ENCODE measurements at regions not wholly inside any gene's neighbourhood (a gene's known extent, or its start where the extent isn't known, plus 50 kb on each side); places are given as distances from the start of the nearest gene placed in this dataset.
"Not testable (repeated sequence)": the region's sequence is repeated elsewhere in the genome, so short reads cannot be mapped to it uniquely, and the experiment has no call there.

- DNase-seq = not testable (repeated sequence)
Measured at GRCh38 chr4:67412153-67412712, 133.1 kb downstream of the CENPC start.

- DNase-seq = no peak
Measured at GRCh38 chr4:67403342-67403741, 142.0 kb downstream of the CENPC start.

- no peak for DNase-seq
Measured at GRCh38 chr4:67401902-67402301, 143.4 kb downstream of the CENPC start.

DNA sequence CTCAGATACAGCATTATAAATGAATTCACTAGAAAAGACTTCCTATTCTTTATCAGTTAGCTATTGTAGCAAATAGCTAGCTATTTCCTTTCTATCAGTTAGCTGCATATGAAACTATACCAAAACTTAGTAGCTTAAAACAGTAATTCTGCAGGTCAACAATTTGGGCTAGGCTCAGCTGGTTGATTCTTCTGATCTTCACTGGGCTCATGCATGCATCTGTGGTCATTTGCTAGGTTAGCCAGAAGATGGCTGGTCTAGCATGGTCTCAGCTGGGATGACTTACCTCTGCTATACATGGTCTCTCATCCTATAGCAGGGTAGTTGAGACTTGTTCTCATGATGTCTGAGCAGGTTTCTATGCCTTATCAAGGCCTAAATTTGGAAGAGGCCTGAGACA, 147.4 kb downstream of the CENPC start:
- no peak for DNase-seq

- DNase-seq = no peak
Measured at GRCh38 chr4:67397031-67397430, 148.3 kb downstream of the CENPC start.

- DNase-seq = no peak
Measured at GRCh38 chr4:67396008-67396407, 149.3 kb downstream of the CENPC start.

DNA sequence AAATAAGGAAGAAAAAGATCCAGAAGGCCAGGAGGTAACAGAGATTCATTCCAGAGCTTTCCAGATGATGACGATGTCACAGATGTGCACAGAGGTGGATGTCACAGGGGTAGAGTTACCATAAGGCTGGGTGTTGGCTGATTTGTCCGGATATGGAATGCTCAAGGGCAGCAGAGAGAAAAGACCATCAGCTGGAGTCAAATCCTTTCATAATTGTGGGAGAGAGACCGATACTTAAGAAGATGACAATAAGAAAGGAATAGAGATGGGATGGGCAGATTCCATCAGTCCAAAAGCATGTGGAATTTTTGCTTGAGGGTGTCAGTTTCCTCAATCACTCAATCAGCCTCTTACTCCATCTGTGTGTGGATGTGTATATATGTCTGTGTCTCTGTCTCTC, 150.4 kb downstream of the CENPC start:
- DNase-seq = no peak

DNA sequence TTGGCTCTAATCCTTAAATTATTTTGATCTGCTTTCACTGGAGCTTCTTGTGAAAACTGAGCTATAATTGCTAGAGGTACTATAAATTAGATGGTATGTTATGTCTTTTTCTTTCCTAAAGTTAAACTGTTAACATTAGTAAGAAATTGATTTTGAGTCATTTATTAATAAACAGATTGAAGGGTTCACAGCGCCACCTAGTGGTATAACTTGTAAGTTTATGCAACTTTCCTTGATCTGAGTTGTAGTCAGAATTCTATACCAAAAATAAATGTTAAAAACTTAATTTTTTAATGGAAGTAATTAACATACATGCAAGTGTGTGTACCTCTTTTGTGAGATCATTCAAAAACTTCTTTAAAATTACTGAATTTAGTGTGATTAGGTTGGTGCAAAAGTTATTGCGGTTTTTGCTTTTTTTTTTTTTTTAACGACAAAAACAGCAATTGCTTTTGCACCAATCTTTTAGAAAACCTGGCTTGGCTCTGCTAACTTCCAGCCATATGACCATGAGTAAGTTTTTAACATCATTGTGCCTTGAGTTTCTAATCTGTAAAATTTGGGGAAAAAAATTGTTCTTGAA, 151.5 kb downstream of the CENPC start:
- no peak for DNase-seq

GRCh38 chr4:67393007-67393406, 152.3 kb downstream of the CENPC start:
- DNase-seq = no peak

GRCh38 chr4:67381406-67381804, 163.9 kb downstream of the CENPC start:
- DNase-seq = not testable (repeated sequence)

- not testable (repeated sequence) for DNase-seq
Measured at GRCh38 chr4:67380702-67381405, 164.4 kb downstream of the CENPC start.

- DNase-seq = no peak
Measured at GRCh38 chr4:67380154-67380553, 165.1 kb downstream of the CENPC start.

GRCh38 chr4:67375291-67375690, 170.0 kb downstream of the CENPC start:
- DNase-seq = no peak

GRCh38 chr4:67371615-67372014, 173.7 kb downstream of the CENPC start:
- no peak for DNase-seq

DNA sequence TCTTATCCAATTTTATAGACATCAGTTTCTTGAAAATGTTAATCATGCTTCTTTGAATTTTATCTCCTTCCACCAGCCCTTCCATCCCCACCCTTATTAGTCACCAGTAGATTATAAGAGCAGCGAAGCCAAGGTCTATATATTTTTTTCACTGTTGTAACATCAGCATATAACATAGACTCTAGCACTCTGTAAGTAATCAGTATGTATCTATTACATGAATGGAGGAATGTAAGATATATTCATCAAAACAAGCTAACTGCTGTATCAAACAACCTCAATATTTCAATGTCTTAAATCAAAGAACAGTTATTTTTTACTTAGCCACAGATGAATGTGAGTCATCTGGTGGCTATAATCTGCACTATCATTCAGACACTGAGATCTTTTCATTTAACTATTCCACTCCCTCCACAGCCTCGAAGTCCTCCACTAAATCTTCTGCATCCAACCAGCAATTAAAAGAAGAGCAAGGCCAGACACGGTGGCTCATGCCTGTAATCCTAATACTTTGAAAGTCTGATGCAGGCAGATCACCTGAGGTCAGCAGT, 178.9 kb downstream of the CENPC start:
- DNase-seq = no peak

DNA sequence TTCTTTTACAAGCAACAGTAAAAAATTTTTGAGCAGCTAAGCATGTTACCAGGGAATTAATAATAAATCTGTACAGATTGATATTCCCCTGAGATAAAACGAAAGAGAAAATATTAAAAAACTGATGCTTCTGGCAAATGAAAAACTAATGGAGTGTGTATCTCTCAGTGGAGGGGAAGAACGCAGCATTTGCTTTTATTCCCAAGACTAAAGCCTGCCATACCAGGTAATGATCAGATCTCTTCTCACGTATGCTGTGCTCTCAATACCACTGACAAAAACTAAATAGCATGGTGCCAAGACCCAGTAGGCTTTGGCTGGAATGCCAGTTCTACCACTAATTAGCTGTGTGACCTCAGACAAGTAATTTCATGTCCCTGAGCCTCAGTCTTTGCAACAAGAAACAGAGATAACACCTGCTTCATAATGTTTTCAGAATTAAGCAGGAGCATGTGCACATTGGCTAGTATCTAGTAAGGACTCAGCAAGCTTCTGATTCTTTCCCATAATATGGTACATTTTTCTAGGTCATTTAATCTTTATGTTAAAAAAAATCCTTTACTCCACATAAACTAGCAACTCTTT, 179.6 kb downstream of the CENPC start:
- no peak for DNase-seq

- no peak for DNase-seq
Measured at GRCh38 chr4:67355806-67356205, 189.5 kb downstream of the CENPC start.

- no peak for DNase-seq
Measured at GRCh38 chr4:67346654-67347053, 198.6 kb downstream of the CENPC start.

DNA sequence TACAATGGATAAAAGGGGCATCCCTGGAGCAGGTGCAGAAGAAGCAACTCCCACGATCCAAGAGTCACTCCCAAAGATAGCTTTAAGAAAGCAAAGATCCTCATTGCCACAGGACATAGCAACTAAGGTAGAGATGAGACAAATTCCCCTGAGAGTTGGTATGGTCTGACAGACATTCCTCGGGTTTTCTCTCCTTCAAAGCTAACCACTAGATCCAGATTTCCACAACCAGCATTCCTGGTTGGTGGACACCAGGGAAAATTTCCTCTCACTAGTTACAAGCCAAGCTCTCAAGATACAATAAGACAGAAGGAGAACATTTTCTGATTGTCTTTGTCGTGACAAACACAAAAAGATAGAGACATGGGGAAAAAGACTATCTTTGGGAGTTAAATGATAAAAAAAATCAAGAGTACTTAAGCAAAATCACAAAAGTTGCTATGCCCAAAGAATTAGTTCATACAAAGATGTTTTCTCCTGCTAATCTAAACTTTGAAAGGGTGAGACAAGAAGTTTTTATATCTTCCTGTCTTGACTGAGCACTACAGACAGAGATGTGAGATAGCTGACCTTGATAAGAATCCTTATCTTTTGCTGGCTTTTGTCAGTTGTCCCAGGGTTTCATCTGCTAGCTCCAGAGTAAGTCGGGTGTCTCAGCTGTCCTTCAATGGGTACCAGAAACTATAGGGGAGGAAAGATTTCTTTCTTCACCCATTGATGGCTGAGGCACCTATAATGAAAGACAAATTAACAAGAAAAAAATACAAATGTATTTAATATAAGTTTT, 200.5 kb downstream of the CENPC start:
- DNase-seq = no peak

- DNase-seq = no peak
Measured at GRCh38 chr4:67343199-67343598, 202.1 kb downstream of the CENPC start.

GRCh38 chr4:67342291-67342690, 203.0 kb downstream of the CENPC start:
- DNase-seq = no peak

GRCh38 chr4:67333664-67334063, 211.6 kb downstream of the CENPC start:
- no peak for DNase-seq

GRCh38 chr4:67332627-67333026, 212.7 kb downstream of the CENPC start:
- DNase-seq = no peak
